Neuronal stem cell (in vitro differentiated cells): ENCODE measurements at regions not wholly inside any gene's neighbourhood (a gene's known extent, or its start where the extent isn't known, plus 50 kb on each side); places are given as distances from the start of the nearest gene placed in this dataset.
"Not testable (repeated sequence)": the region's sequence is repeated elsewhere in the genome, so short reads cannot be mapped to it uniquely, and the experiment has no call there.

Source experiments
- DNase-seq: peaks from one replicate; pipeline ENCODE4 v3.0.0-alpha.2; 2013; ENCODE audit warnings: low spot score
- H2AFZ ChIP-seq: one replicate; pipeline ENCODE4 v1.6.1; 2013; ENCODE audit warnings: mild to moderate bottlenecking, low read length, inconsistent platforms
- H2AK5ac ChIP-seq: 2 replicates; pipeline ENCODE4 v1.6.1; 2013; ENCODE audit warnings: low read depth, mild to moderate bottlenecking, inconsistent platforms, low read length, moderate library complexity, mixed read lengths
- H2BK120ac ChIP-seq: 2 replicates; pipeline ENCODE4 v1.6.1; 2013; ENCODE audit warnings: low read depth, mild to moderate bottlenecking, inconsistent platforms, low read length, moderate library complexity, mixed read lengths
- H2BK12ac ChIP-seq: one replicate; pipeline ENCODE4 v1.6.1; 2013; ENCODE audit warnings: low read length, inconsistent platforms
- H2BK15ac ChIP-seq: 2 replicates; pipeline ENCODE4 v1.6.1; 2013; ENCODE audit warnings: mild to moderate bottlenecking, low read length, inconsistent platforms, mixed read lengths
- H2BK5ac ChIP-seq: one replicate; pipeline ENCODE4 v1.6.1; 2013; ENCODE audit warnings: inconsistent platforms, mild to moderate bottlenecking, low read length, moderate library complexity
- H3K14ac ChIP-seq: one replicate; pipeline ENCODE4 v1.6.1; 2013; ENCODE audit warnings: low read length, inconsistent platforms
- H3K18ac ChIP-seq: 2 replicates; pipeline ENCODE4 v1.6.1; 2013; ENCODE audit warnings: low read length, inconsistent platforms
- H3K23ac ChIP-seq: 2 replicates; pipeline ENCODE4 v1.6.1; 2013; ENCODE audit warnings: low read depth, mild to moderate bottlenecking, mixed read lengths, low read length, inconsistent platforms; ENCODE audit not compliant: poor library complexity
- H3K27ac ChIP-seq: replicated peaks from 3 replicates; pipeline ENCODE4 v1.5.1; 2013; ENCODE audit warnings: low read length, inconsistent platforms
- H3K27me3 ChIP-seq, 3 experiments: 2 replicates each; pipeline ENCODE4 v1.6.1; 2013; ENCODE audit warnings: low read length in 3 of 3, mild to moderate bottlenecking in 2 of 3, inconsistent platforms in 1 of 3, low read depth in 1 of 3, mixed read lengths in 1 of 3, moderate library complexity in 1 of 3; ENCODE audit not compliant: control insufficient read depth in 3 of 3, insufficient read depth in 3 of 3
- H3K36me3 ChIP-seq, 2 donors: replicated peaks in 1 of 2; 2 replicates each; pipeline ENCODE4 v1.6.1; 2013; ENCODE audit warnings: low read length in 2 of 2; ENCODE audit not compliant: control insufficient read depth in 2 of 2, insufficient read depth in 2 of 2
- H3K4ac ChIP-seq: 2 replicates; pipeline ENCODE4 v1.6.1; 2013; ENCODE audit warnings: inconsistent platforms, mild to moderate bottlenecking, low read length, moderate library complexity
- H3K4me1 ChIP-seq, 2 donors: 1 replicate in 1 of 2; 2 replicates in 1 of 2; pipeline ENCODE4 v1.6.1; 2013; ENCODE audit warnings: low read length in 2 of 2, low read depth in 1 of 2; ENCODE audit not compliant: control insufficient read depth in 2 of 2, insufficient read depth in 1 of 2
- H3K4me2 ChIP-seq: one replicate; pipeline ENCODE4 v1.6.1; 2013; ENCODE audit warnings: mild to moderate bottlenecking, low read length, inconsistent platforms; ENCODE audit not compliant: insufficient read depth, poor library complexity, severe bottlenecking
- H3K4me3 ChIP-seq, 2 donors: 2 replicates each; pipeline ENCODE4 v1.5.1; 2013; ENCODE audit warnings: low read length in 2 of 2, mild to moderate bottlenecking in 2 of 2, inconsistent platforms in 1 of 2, moderate library complexity in 1 of 2
- H3K79me1 ChIP-seq: one replicate; pipeline ENCODE4 v1.6.1; 2013; ENCODE audit warnings: low read depth, mild to moderate bottlenecking, inconsistent platforms, low read length, moderate library complexity
- H3K9ac ChIP-seq: one replicate; pipeline ENCODE4 v1.6.1; 2013; ENCODE audit warnings: mild to moderate bottlenecking, low read depth, low read length, inconsistent platforms; ENCODE audit not compliant: poor library complexity
- H3K9me3 ChIP-seq, 2 donors: replicated peaks in 1 of 2; 2 replicates each; pipeline versions ENCODE3 to v1.6.1; 2013; ENCODE audit warnings: low read length in 2 of 2, mild to moderate bottlenecking in 2 of 2, inconsistent platforms in 1 of 2, low read depth in 1 of 2, mixed read lengths in 1 of 2, moderate library complexity in 1 of 2; ENCODE audit not compliant: control insufficient read depth in 2 of 2, insufficient read depth in 1 of 2
- H4K8ac ChIP-seq: one replicate; pipeline ENCODE4 v1.6.1; 2013; ENCODE audit warnings: low read depth, mild to moderate bottlenecking, inconsistent platforms, low read length, moderate library complexity
- H4K91ac ChIP-seq: one replicate; pipeline ENCODE4 v1.6.1; 2013; ENCODE audit warnings: low read length, low read depth, mild to moderate bottlenecking, inconsistent platforms; ENCODE audit not compliant: poor library complexity
- WGBS, 2 donors: extraction: QIAGEN DNeasy Blood & Tissue Kit; methylation state at CpG; one replicate each; pipeline ENCODE4 v1.1.7; 2013; ENCODE audit warnings: missing lambda C conversion rate in 2 of 2, mixed read lengths in 1 of 2; ENCODE audit not compliant: insufficient read length in 2 of 2, insufficient replicate concordance in 1 of 2; ENCODE audit errors: extremely low coverage in 2 of 2; 5-methylcytosine and 5-hydroxymethylcytosine counted together

DNA sequence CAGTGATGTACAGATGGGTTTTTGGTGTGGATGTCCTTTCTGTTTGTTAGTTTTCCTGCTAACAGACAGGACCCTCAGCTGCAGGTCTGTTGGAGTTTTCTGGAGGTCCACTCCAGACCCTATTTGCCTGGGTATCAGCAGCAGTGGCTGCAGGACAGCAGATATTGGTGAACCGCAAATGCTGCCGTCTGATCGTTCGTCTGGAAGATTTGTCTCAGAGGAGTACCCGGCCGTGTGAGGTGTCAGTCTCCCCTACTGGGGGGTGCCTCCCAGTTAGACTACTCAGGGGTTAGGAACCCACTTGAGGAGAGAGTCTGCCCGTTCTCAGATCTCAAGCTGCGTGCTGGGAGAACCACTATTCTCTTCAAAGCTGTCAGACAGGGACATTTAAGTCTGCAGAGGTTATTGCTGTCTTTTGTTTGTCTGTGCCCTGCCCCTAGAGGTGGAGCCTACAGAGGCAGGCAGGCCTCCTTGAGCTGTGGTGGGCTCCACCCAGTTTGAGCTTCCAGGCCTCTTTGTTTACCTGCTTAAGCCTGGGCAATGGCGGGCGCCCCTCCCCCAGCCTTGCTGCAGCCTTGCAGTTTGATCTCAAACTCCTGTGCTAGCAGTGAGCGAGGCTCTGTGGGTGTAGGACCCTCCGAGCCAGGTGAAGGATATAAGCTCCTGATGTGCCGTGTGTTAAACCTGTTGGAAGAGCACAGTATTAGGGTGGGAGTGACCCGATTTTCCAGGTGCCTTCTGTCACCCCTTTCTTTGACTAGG is 66.3 kb upstream of the PAM start:
- H2BK120ac ChIP-seq, H3K4ac ChIP-seq, H3K79me1 ChIP-seq, H3K9me3 ChIP-seq, H3K9ac ChIP-seq, H4K91ac ChIP-seq, H2BK15ac ChIP-seq, H3K18ac ChIP-seq, H3K4me3 ChIP-seq, H2BK12ac ChIP-seq, H4K8ac ChIP-seq, H3K23ac ChIP-seq, DNase-seq, H3K4me1 ChIP-seq, H3K27ac ChIP-seq, H3K27me3 ChIP-seq, H3K14ac ChIP-seq, H3K36me3 ChIP-seq, H2AFZ ChIP-seq, H2BK5ac ChIP-seq, H3K4me2 ChIP-seq, H2AK5ac ChIP-seq: not testable (repeated sequence)
- WGBS, 2 donors = no CpG with 5 or more reads among the region's 14 CpGs

DNA sequence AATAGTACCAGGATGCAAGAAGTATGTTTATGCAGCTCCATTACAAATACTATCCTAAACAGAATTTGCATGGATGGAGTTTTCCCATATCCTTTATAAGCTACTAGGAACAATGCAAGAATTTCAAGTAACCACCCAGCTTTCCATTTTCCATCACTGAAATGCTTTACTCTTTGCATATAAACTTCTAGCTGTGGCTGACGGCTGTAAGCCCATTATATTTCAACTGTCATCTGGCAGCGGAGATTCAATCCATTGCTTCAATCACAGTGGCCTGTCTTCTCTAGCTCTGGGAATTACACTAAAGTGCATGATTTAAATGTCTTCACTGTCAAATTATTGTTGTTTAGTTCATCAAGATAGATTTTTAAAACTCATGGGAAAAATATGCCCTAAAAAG is 64.2 kb upstream of the PAM start:
- Histone ChIP-seq H2BK5ac (no peak overlapping the region), H3K4ac (no peak overlapping the region), H3K23ac (no peak overlapping the region), H3K4me1 (no peaks in the 10 kb centered on the region), H4K8ac (no peak overlapping the region), H3K79me1 (no peaks in the 10 kb centered on the region), H4K91ac (no peak overlapping the region), H3K27ac (no peak overlapping the region), H3K9ac (no peak overlapping the region), H2AK5ac (no peak overlapping the region), H3K18ac (no peak overlapping the region), H2BK120ac (no peak overlapping the region), H3K4me2 (no peak overlapping the region), H3K36me3 (no peaks in the 10 kb centered on the region), H3K4me3 (no peak overlapping the region), H2AFZ (no peak overlapping the region), H3K9me3 (peaks cover 0 to 1% of the 10 kb centered on the region in 2 donors), H2BK12ac (no peak overlapping the region), H3K14ac (no peak overlapping the region), H3K27me3 (no peaks in the 10 kb centered on the region), H2BK15ac (no peak overlapping the region)
- DNase-seq = no peak
- no CpG with 5 or more reads among the region's 2 CpGs for WGBS, 2 donors

DNA sequence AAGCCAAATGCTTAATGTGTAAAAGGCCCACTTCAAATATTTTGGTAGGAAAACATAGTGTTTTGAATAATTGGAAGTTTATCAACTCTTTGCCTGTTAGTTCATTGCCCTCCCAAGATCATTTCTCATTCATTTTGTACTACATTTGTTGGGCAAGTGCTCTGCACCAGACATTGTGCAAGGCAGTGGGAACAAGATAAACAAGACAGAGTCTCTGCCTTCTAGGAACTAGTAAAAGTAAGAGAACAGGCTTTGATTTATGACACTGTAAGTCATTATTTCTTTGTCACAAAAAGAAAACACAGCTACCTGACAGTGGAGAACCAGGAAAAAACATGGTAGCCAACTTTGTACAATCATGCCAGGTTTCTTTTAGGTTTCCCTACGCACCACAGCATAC is 63.7 kb upstream of the PAM start:
- no peak overlapping the region for H2AFZ ChIP-seq
- H4K91ac ChIP-seq = no peak overlapping the region
- no peak overlapping the region for H3K23ac ChIP-seq
- no CpG with 5 or more reads among the region's 1 CpG for WGBS, 2 donors
- DNase-seq = no peak
- H2BK15ac ChIP-seq = no peak overlapping the region
- no peak overlapping the region for H2BK12ac ChIP-seq
- H3K27ac ChIP-seq = no peak overlapping the region
- no peaks in the 10 kb centered on the region for H3K79me1 ChIP-seq
- no peaks in the 10 kb centered on the region for H3K27me3 ChIP-seq
- H3K9ac ChIP-seq = no peak overlapping the region
- peaks cover 0 to 1% of the 10 kb centered on the region in 2 donors for H3K9me3 ChIP-seq
- no peak overlapping the region for H3K4me2 ChIP-seq
- no peak overlapping the region for H3K14ac ChIP-seq
- H3K18ac ChIP-seq = no peak overlapping the region
- no peaks in the 10 kb centered on the region for H3K36me3 ChIP-seq
- H3K4ac ChIP-seq = no peak overlapping the region
- no peaks in the 10 kb centered on the region for H3K4me1 ChIP-seq
- no peak overlapping the region for H2BK120ac ChIP-seq
- H2BK5ac ChIP-seq = no peak overlapping the region
- no peak overlapping the region for H3K4me3 ChIP-seq
- no peak overlapping the region for H4K8ac ChIP-seq
- no peak overlapping the region for H2AK5ac ChIP-seq

DNA sequence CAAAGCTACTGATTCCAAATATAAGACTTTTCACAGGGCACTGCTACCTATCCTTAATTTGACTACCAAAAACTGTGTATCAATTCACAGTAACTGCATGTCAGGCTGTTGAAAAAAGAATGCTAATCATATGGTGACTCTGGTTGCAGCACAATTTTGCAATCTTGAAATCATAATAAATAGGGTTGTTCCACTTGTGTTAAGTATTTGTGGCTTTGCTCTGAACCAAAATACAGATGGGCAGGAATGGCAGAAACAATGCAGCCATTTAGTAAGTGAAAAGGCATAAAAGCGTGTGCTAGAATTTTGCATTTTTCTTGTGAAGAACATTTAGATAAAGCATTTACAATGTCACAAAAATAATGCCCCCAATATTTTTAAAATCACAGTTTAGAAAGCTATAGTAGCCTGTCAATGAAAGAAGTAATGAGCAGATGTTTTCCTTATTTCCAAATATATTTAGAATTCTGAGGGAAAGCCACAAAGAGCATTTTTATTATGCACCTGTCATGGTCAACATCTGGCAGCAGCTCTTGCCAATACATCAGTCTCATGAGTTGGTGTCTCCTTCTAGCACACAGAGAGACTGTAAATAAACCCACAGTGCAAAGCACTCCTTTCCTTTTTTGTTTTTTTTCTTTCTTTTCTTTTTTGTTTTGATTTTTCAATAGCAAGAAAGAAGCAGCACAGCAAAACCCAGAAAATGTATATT is 54.8 kb upstream of the PAM start:
- no peak overlapping the region for H2BK5ac ChIP-seq
- no peak overlapping the region for H3K9ac ChIP-seq
- no peaks in the 10 kb centered on the region for H3K36me3 ChIP-seq
- no peak overlapping the region for H4K8ac ChIP-seq
- no peak overlapping the region for H3K23ac ChIP-seq
- no peak overlapping the region for H2AFZ ChIP-seq
- no peak overlapping the region for H2AK5ac ChIP-seq
- no peaks in the 10 kb centered on the region for H3K4me1 ChIP-seq
- no peak overlapping the region for H2BK12ac ChIP-seq
- no peak overlapping the region for H3K18ac ChIP-seq
- no peaks in the 10 kb centered on the region for H3K79me1 ChIP-seq
- H3K4ac ChIP-seq = no peak overlapping the region
- no peak overlapping the region for H4K91ac ChIP-seq
- H3K27ac ChIP-seq = no peak overlapping the region
- no peak overlapping the region for H3K4me3 ChIP-seq
- no peak overlapping the region for H2BK120ac ChIP-seq
- no peak overlapping the region for H3K4me2 ChIP-seq
- no CpG with 5 or more reads among the region's 1 CpG for WGBS, 2 donors
- no peak overlapping the region for H3K14ac ChIP-seq
- no peak overlapping the region for H2BK15ac ChIP-seq
- no peak for DNase-seq
- peaks cover 0 to 2% (median 0%) of the 10 kb centered on the region in 3 experiments for H3K27me3 ChIP-seq
- peaks cover 0 to 1% of the 10 kb centered on the region in 2 donors for H3K9me3 ChIP-seq
